B cell (primary cell): ENCODE measurements at regions not wholly inside any gene's neighbourhood (a gene's known extent, or its start where the extent isn't known, plus 50 kb on each side); places are given as distances from the start of the nearest gene placed in this dataset.

ENCODE experiments used
- ATAC-seq: fragments of 200-7000 bp; cut with Tn5 transposase; one replicate; pipeline ENCODE4 v1.10.0; 2021; ENCODE audit warnings: low read depth, mild to moderate bottlenecking, moderate number of reproducible peaks, moderate library complexity
- CTCF ChIA-PET: fragments of 350-600 bp; sonication (Branson Sonifier 250); formaldehyde crosslinking; loops from one replicate; lab custom pipeline; 2021; ENCODE audit warnings: antibody characterized with exemption, inconsistent platforms; lab: Charles Lee
- POLR2A ChIA-PET: fragments of 350-600 bp; sonication (Branson Sonifier 250); formaldehyde crosslinking; loops from one replicate; lab custom pipeline; 2021; ENCODE audit warnings: antibody characterized with exemption; lab: Charles Lee
- DNase-seq: peaks from one replicate; pipeline ENCODE4 v3.0.0; 2013
- H2AFZ ChIP-seq: 2 replicates; pipeline ENCODE4 v1.6.1; 2012; ENCODE audit warnings: mild to moderate bottlenecking, low read depth, low read length; ENCODE audit not compliant: insufficient read depth, poor library complexity, severe bottlenecking
- H3K27ac ChIP-seq, 2 donors: 1 replicate in 1 of 2; 2 replicates in 1 of 2; pipeline ENCODE4 v1.5.1; 2012 to 2013; ENCODE audit warnings: low read length in 2 of 2, mild to moderate bottlenecking in 2 of 2, moderate library complexity in 1 of 2
- H3K27me3 ChIP-seq, 4 experiments: fragments of 200-600 bp in 1 of 4; sonication (generic) in 1 of 4; replicated peaks in 1 of 4; 1 replicate in 2 of 4; 2 replicates in 2 of 4; pipeline versions ENCODE4 v1.6.1 to v1.7.0; 2013 to 2016; ENCODE audit warnings: low read length in 3 of 4, mild to moderate bottlenecking in 2 of 4, mixed read lengths in 1 of 4, moderate library complexity in 1 of 4; ENCODE audit not compliant: insufficient read depth in 4 of 4, control insufficient read depth in 3 of 4; ENCODE audit errors: control extremely low read depth in 1 of 4
- H3K36me3 ChIP-seq, 2 experiments: replicated peaks in 1 of 2; 1 replicate in 1 of 2; 2 replicates in 1 of 2; pipeline versions ENCODE4 v1.6.1 to v1.7.1; 2013; ENCODE audit warnings: low read length in 1 of 2; ENCODE audit not compliant: insufficient read depth in 2 of 2, control insufficient read depth in 1 of 2; ENCODE audit errors: control extremely low read depth in 1 of 2, extremely low read depth in 1 of 2
- H3K4me1 ChIP-seq, 2 donors: fragments of 200-600 bp in 1 of 2; sonication (generic) in 1 of 2; 1 replicate in 1 of 2; 2 replicates in 1 of 2; pipeline versions ENCODE4 v1.5.1 to v1.6.1; 2013 to 2017; ENCODE audit warnings: low read length in 2 of 2; ENCODE audit not compliant: control insufficient read depth in 2 of 2, insufficient read depth in 2 of 2
- H3K4me2 ChIP-seq: replicated peaks from 2 replicates; pipeline ENCODE3; 2012; ENCODE audit warnings: mild to moderate bottlenecking, low read depth, low read length; ENCODE audit not compliant: poor library complexity, severe bottlenecking
- H3K4me3 ChIP-seq, 5 experiments: fragments of 200-600 bp in 1 of 5; sonication (generic) in 1 of 5; 1 replicate in 3 of 5; 2 replicates in 2 of 5; pipeline versions ENCODE4 v1.5.1 to v1.7.0; 2011 to 2016; ENCODE audit warnings: low read length in 4 of 5, mild to moderate bottlenecking in 4 of 5, low read depth in 2 of 5, control low read depth in 1 of 5, moderate library complexity in 1 of 5; ENCODE audit not compliant: insufficient read depth in 1 of 5; ENCODE audit errors: control extremely low read depth in 1 of 5, extremely low read depth in 1 of 5
- H3K79me2 ChIP-seq: fragments of 200-600 bp; sonication (generic); one replicate; pipeline ENCODE4 v1.6.0; 2016; ENCODE audit warnings: low read length; ENCODE audit not compliant: control insufficient read depth, insufficient read depth
- H3K9ac ChIP-seq: fragments of 200-600 bp; sonication (generic); 2 replicates; pipeline ENCODE4 v1.6.1; 2017; ENCODE audit warnings: mild to moderate bottlenecking, low read length, moderate library complexity
- H3K9me3 ChIP-seq, 3 donors: one replicate each; pipeline versions ENCODE4 v1.6.1 to v1.7.1; 2013; ENCODE audit warnings: low read length in 2 of 3; ENCODE audit not compliant: control insufficient read depth in 2 of 3, insufficient read depth in 1 of 3; ENCODE audit errors: control extremely low read depth in 1 of 3
- H4K20me1 ChIP-seq: 2 replicates; pipeline ENCODE4 v1.6.0; 2012; ENCODE audit warnings: mild to moderate bottlenecking, low read length; ENCODE audit not compliant: insufficient read depth, control insufficient read depth, poor library complexity, severe bottlenecking
- H3K27ac Mint-ChIP-seq: one replicate; pipeline ENCODE4 v1.8.0; 2021; ENCODE audit warnings: mixed read lengths
- H3K27me3 Mint-ChIP-seq: one replicate; pipeline ENCODE4 v1.8.0; 2021; ENCODE audit warnings: mixed read lengths
- H3K4me1 Mint-ChIP-seq: one replicate; pipeline ENCODE4 v1.8.0; 2021; ENCODE audit warnings: mixed read lengths
- H3K4me3 Mint-ChIP-seq: one replicate; pipeline ENCODE4 v1.8.0; 2021; ENCODE audit warnings: mixed read lengths
- H3K9me3 Mint-ChIP-seq: one replicate; pipeline ENCODE4 v1.8.0; 2022; ENCODE audit warnings: mixed read lengths; ENCODE audit not compliant: insufficient read depth
- CTCF ChIP-seq: fragments of 200-600 bp; IDR thresholded peaks from one replicate; pipeline ENCODE4 v1.8.0; 2022; ENCODE audit warnings: antibody characterized with exemption, mild to moderate bottlenecking
- EZH2 ChIP-seq: IDR thresholded peaks from 2 replicates; pipeline ENCODE4 v1.6.1; 2012; ENCODE audit warnings: borderline replicate concordance, low read depth, mild to moderate bottlenecking, moderate library complexity, low read length; ENCODE audit not compliant: insufficient read depth, poor library complexity, severe bottlenecking
- WGBS: methylation state at CpG from one replicate; pipeline ENCODE4 v1.1.5; 2013; ENCODE audit warnings: missing lambda C conversion rate; ENCODE audit not compliant: insufficient coverage; 5-methylcytosine and 5-hydroxymethylcytosine counted together
- intact Hi-C: fragments of 100-400 bp; cut with micrococcal nuclease; formaldehyde crosslinking; loops from one replicate; pipeline ENCODE4 v1.10.0; 2022

GRCh38 chr13:39825886-39826285 lies 170.4 kb downstream of the COG6 start:
- peaks cover 0 to 2% (median 0%) of the 10 kb centered on the region in 4 experiments for H3K27me3 ChIP-seq
- POLR2A ChIA-PET: no interaction called here
- intact Hi-C loops: no loop called here

GRCh38 chr13:39835253-39835652 lies 179.8 kb downstream of the COG6 start:
- intact Hi-C loops: no loop called here

More at GRCh38 chr13:39825886-39826285, 170.4 kb downstream of the COG6 start:
- Histone ChIP-seq H3K9me3 (peaks cover 0 to 3% (median 0%) of the 10 kb centered on the region in 3 donors), H3K4me1 (peaks cover 0 to 5% of the 10 kb centered on the region in 2 donors), H4K20me1 (no peaks in the 10 kb centered on the region), H3K36me3 (no peaks in the 10 kb centered on the region), H3K9ac (no peak overlapping the region), H3K79me2 (no peaks in the 10 kb centered on the region), H3K4me2 (no peak overlapping the region), H3K27ac (no peak overlapping the region), H2AFZ (no peak overlapping the region), H3K4me3 (no peak overlapping the region)
- WGBS: 100% methylated on average over 3 of the region's 6 CpGs
- no peak for TF ChIP-seq CTCF
- no peak for TF ChIP-seq EZH2
- H3K9me3 Mint-ChIP-seq: peaks cover 4% of the 10 kb centered on the region
- peaks cover 26% of the 10 kb centered on the region for H3K27me3 Mint-ChIP-seq
- CTCF ChIA-PET: no interaction called here
- DNase-seq (no peak), ATAC-seq (no peak)
- H3K4me1 Mint-ChIP-seq: peaks cover 6% of the 10 kb centered on the region
- H3K4me3 Mint-ChIP-seq: no peak overlapping the region
- no peak overlapping the region for H3K27ac Mint-ChIP-seq

More at GRCh38 chr13:39835253-39835652, 179.8 kb downstream of the COG6 start:
- CTCF ChIA-PET: no interaction called here
- H3K9me3 ChIP-seq: no peaks in the 10 kb centered on the region
- H3K79me2 ChIP-seq: no peaks in the 10 kb centered on the region
- no peak overlapping the region for H3K4me3 ChIP-seq
- H2AFZ ChIP-seq: no peak overlapping the region
- H3K4me1 ChIP-seq: no peaks in the 10 kb centered on the region
- H3K36me3 ChIP-seq: no peaks in the 10 kb centered on the region
- H3K9me3 Mint-ChIP-seq: no peaks in the 10 kb centered on the region
- no peaks in the 10 kb centered on the region for H4K20me1 ChIP-seq
- POLR2A ChIA-PET: no interaction called here
- H3K27me3 ChIP-seq: peaks cover 0 to 5% (median 2%) of the 10 kb centered on the region in 4 experiments
- DNase-seq: no peak
- WGBS: 85% methylated on average over 4 of the region's 7 CpGs
- no peaks in the 10 kb centered on the region for H3K4me1 Mint-ChIP-seq
- H3K9ac ChIP-seq: no peak overlapping the region
- H3K27ac Mint-ChIP-seq: no peak overlapping the region
- no peak for TF ChIP-seq CTCF
- no peak for TF ChIP-seq EZH2
- H3K27me3 Mint-ChIP-seq: peaks cover 41% of the 10 kb centered on the region
- ATAC-seq: no peak
- no peak overlapping the region for H3K27ac ChIP-seq
- H3K4me3 Mint-ChIP-seq: no peak overlapping the region
- H3K4me2 ChIP-seq: no peak overlapping the region
